Ascending aorta (tissue), 2 donors: ENCODE measurements at regions not wholly inside any gene's neighbourhood (a gene's known extent, or its start where the extent isn't known, plus 50 kb on each side); places are given as distances from the start of the nearest gene placed in this dataset.
"Not testable (repeated sequence)": the region's sequence is repeated elsewhere in the genome, so short reads cannot be mapped to it uniquely, and the experiment has no call there.

Experiments
- DNase-seq, 2 donors: peaks; one replicate each; pipeline ENCODE4 v3.0.0-alpha.2; 2019; ENCODE audit warnings: low spot score in 2 of 2
- H3K27ac ChIP-seq, 2 donors: fragments of 200-600 bp; sonication (generic); one replicate each; pipeline ENCODE4 v1.5.1; 2016 to 2017; ENCODE audit warnings: mild to moderate bottlenecking in 1 of 2
- H3K27me3 ChIP-seq: fragments of 200-600 bp; sonication (generic); one replicate; pipeline ENCODE4 v1.5.1; 2017
- H3K36me3 ChIP-seq, 2 donors: fragments of 200-600 bp; sonication (generic); one replicate each; pipeline ENCODE4 v1.5.1; 2016
- H3K4me1 ChIP-seq, 2 donors: fragments of 200-600 bp; sonication (generic); one replicate each; pipeline ENCODE4 v1.5.1; 2016 to 2017; ENCODE audit warnings: mild to moderate bottlenecking in 1 of 2
- H3K4me3 ChIP-seq, 2 donors: fragments of 200-600 bp; sonication (generic); one replicate each; pipeline ENCODE4 v1.5.1; 2016 to 2017; ENCODE audit warnings: mild to moderate bottlenecking in 1 of 2
- H3K9me3 ChIP-seq, 2 donors: fragments of 200-600 bp; sonication (generic); one replicate each; pipeline ENCODE4 v1.5.1; 2016
- CTCF ChIP-seq, 3 experiments: fragments of 200-600 bp in 2 of 3; fragments of 450-650 bp in 1 of 3; sonication (generic) in 2 of 3; IDR thresholded peaks; one replicate each; pipeline ENCODE4 v1.5.1; 2016 to 2019; ENCODE audit warnings: antibody characterized with exemption in 3 of 3, mild to moderate bottlenecking in 1 of 3, moderate library complexity in 1 of 3
- intact Hi-C: fragments of 100-400 bp; cut with DNase I; formaldehyde crosslinking; loops from one replicate; pipeline ENCODE4 v1.15.1; 2023

GRCh38 chr21:38112219-38112789 lies 144.5 kb upstream of the KCNJ15 start:
- Histone ChIP-seq H3K27ac (no peak overlapping the region), H3K27me3 (no peaks in the 10 kb centered on the region), H3K4me3 (no peak overlapping the region), H3K9me3 (no peaks in the 10 kb centered on the region), H3K4me1 (no peaks in the 10 kb centered on the region), H3K36me3 (no peaks in the 10 kb centered on the region)
- no peak for TF ChIP-seq CTCF (IDR thresholded peaks at IDR 0.05)
- intact Hi-C loops = no loop called here
- no peak for DNase-seq

- intact Hi-C loops = no loop called here
- Histone ChIP-seq H3K36me3 (no peaks in the 10 kb centered on the region), H3K4me3 (no peak overlapping the region), H3K9me3 (no peaks in the 10 kb centered on the region), H3K27me3 (no peaks in the 10 kb centered on the region), H3K4me1 (no peaks in the 10 kb centered on the region), H3K27ac (no peak overlapping the region)
- no peak for TF ChIP-seq CTCF (IDR thresholded peaks at IDR 0.05)
- DNase-seq = no peak
Measured at GRCh38 chr21:38114717-38115333, 142.0 kb upstream of the KCNJ15 start.

- Histone ChIP-seq H3K27me3 (no peaks in the 10 kb centered on the region), H3K9me3 (no peaks in the 10 kb centered on the region), H3K27ac (no peak overlapping the region), H3K4me1 (no peaks in the 10 kb centered on the region), H3K36me3 (no peaks in the 10 kb centered on the region), H3K4me3 (no peak overlapping the region)
- DNase-seq = no peak
- no peak for TF ChIP-seq CTCF (IDR thresholded peaks at IDR 0.05)
- intact Hi-C loops = no loop called here
Measured at GRCh38 chr21:38115870-38116269, 140.9 kb upstream of the KCNJ15 start.

GRCh38 chr21:38119793-38120192 lies 137.0 kb upstream of the KCNJ15 start:
- no peak overlapping the region for H3K4me3 ChIP-seq
- H3K4me1 ChIP-seq = no peaks in the 10 kb centered on the region
- H3K9me3 ChIP-seq = no peaks in the 10 kb centered on the region
- no peak overlapping the region for H3K27ac ChIP-seq
- no peak for TF ChIP-seq CTCF (IDR thresholded peaks at IDR 0.05)
- DNase-seq = no peak
- intact Hi-C loops = no loop called here
- H3K27me3 ChIP-seq = no peaks in the 10 kb centered on the region
- H3K36me3 ChIP-seq = no peaks in the 10 kb centered on the region

- H3K9me3 ChIP-seq, DNase-seq, H3K27ac ChIP-seq, H3K27me3 ChIP-seq, H3K36me3 ChIP-seq, H3K4me3 ChIP-seq, intact Hi-C loops, H3K4me1 ChIP-seq: not testable (repeated sequence)
Measured at GRCh38 chr21:38120679-38120983, 136.2 kb upstream of the KCNJ15 start.

GRCh38 chr21:38120984-38121855 lies 135.6 kb upstream of the KCNJ15 start:
- intact Hi-C loops = no loop called here
- no peaks in the 10 kb centered on the region for H3K4me1 ChIP-seq
- H3K4me3 ChIP-seq = no peak overlapping the region
- no peak for TF ChIP-seq CTCF (IDR thresholded peaks at IDR 0.05)
- no peaks in the 10 kb centered on the region for H3K9me3 ChIP-seq
- no peaks in the 10 kb centered on the region for H3K36me3 ChIP-seq
- DNase-seq = no peak
- H3K27ac ChIP-seq = no peak overlapping the region
- H3K27me3 ChIP-seq = no peaks in the 10 kb centered on the region
